ENCODE measurements at regions not wholly inside any gene's neighbourhood (a gene's known extent, or its start where the extent isn't known, plus 50 kb on each side); places are given as distances from the start of the nearest gene placed in this dataset.

- TF ChIP-seq CTCF (IDR thresholded peaks at IDR 0.05; ENCODE audit: low read depth, low read length, missing input control) (no peak), FOXA2 (IDR thresholded peaks at IDR 0.05) (no peak), GABPA (IDR thresholded peaks at IDR 0.05 in 1 of 2, conservative IDR thresholded peaks at IDR 0.05 in 1 of 2) (no peak), ATF3 (IDR thresholded peaks at IDR 0.05) (no peak)
Observed at GRCh38 chr9:131803758-131804411, 64.0 kb upstream of the RAPGEF1 start (continued).

GRCh38 chr9:131801810-131802209 is 61.9 kb upstream of the RAPGEF1 start:
- Histone ChIP-seq H3K9ac (ENCODE audit: low read depth in 1 of 2, low read length in 2 of 2) (no peak overlapping the region), H3K27me3 (ENCODE audit: control insufficient read depth in 4 of 4, insufficient read depth in 4 of 4, low read length in 3 of 4) (peaks cover 0 to 3% (median 1%) of the 10 kb centered on the region in 4 donors), H3K27ac (ENCODE audit: low read depth in 1 of 2, low read length in 2 of 2) (no peak overlapping the region), H3K36me3 (ENCODE audit: control insufficient read depth in 4 of 4, insufficient read depth in 3 of 4, low read depth in 1 of 4, low read length in 3 of 4) (no peaks in the 10 kb centered on the region), H3K9me3 (ENCODE audit: control insufficient read depth in 4 of 4, low read length in 3 of 4) (peaks cover 0 to 6% (median 0%) of the 10 kb centered on the region in 4 donors), H3K4me1 (ENCODE audit: control insufficient read depth in 4 of 4, insufficient read depth in 4 of 4, low read length in 3 of 4) (no peaks in the 10 kb centered on the region), H3K4me3 (ENCODE audit: low read depth in 1 of 3, low read length in 3 of 3) (no peak overlapping the region)
- 32% methylated on average over 8 of the region's 8 CpGs for WGBS
- DNase-seq (ENCODE audit: low spot score), result no peak
- no peak for TF ChIP-seq JUND (IDR thresholded peaks at IDR 0.05)
- TF ChIP-seq ZBTB33 (IDR thresholded peaks at IDR 0.05), result no peak
- TF ChIP-seq FOXA1 (IDR thresholded peaks at IDR 0.05), result no peak
- TF ChIP-seq YY1 (IDR thresholded peaks at IDR 0.05), result no peak
- no peak for TF ChIP-seq GABPA (IDR thresholded peaks at IDR 0.05 in 1 of 2, conservative IDR thresholded peaks at IDR 0.05 in 1 of 2)
- TF ChIP-seq MAX (IDR thresholded peaks at IDR 0.05), result no peak
- TF ChIP-seq TAF1 (conservative IDR thresholded peaks at IDR 0.05), result no peak
- no peak for TF ChIP-seq CTCF (IDR thresholded peaks at IDR 0.05; ENCODE audit: low read depth, low read length, missing input control)
- no peak for TF ChIP-seq HNF4G (IDR thresholded peaks at IDR 0.05)

GRCh38 chr9:131800843-131801242 is 61.0 kb upstream of the RAPGEF1 start:
- WGBS, result 62% methylated on average over 2 of the region's 2 CpGs

More at GRCh38 chr9:131800843-131801242, 61.0 kb upstream of the RAPGEF1 start:
- no peak overlapping the region for H3K4me3 ChIP-seq (ENCODE audit: low read depth in 1 of 3, low read length in 3 of 3)
- no peak overlapping the region for H3K9ac ChIP-seq (ENCODE audit: low read depth in 1 of 2, low read length in 2 of 2)
- no peaks in the 10 kb centered on the region for H3K4me1 ChIP-seq (ENCODE audit: control insufficient read depth in 4 of 4, insufficient read depth in 4 of 4, low read length in 3 of 4)
- H3K27ac ChIP-seq (ENCODE audit: low read depth in 1 of 2, low read length in 2 of 2), result no peak overlapping the region
- H3K36me3 ChIP-seq (ENCODE audit: control insufficient read depth in 4 of 4, insufficient read depth in 3 of 4, low read depth in 1 of 4, low read length in 3 of 4), result no peaks in the 10 kb centered on the region
- DNase-seq (ENCODE audit: low spot score), result no peak
- no peak for TF ChIP-seq YY1 (IDR thresholded peaks at IDR 0.05)
- no peak for TF ChIP-seq TAF1 (conservative IDR thresholded peaks at IDR 0.05)
- TF ChIP-seq RXRA (IDR thresholded peaks at IDR 0.05), result no peak
- TF ChIP-seq MAX (IDR thresholded peaks at IDR 0.05), result no peak
- TF ChIP-seq NR2F2 (IDR thresholded peaks at IDR 0.05), result no peak
- no peak for TF ChIP-seq ATF3 (IDR thresholded peaks at IDR 0.05)
- no peak for TF ChIP-seq ZBTB33 (IDR thresholded peaks at IDR 0.05)
- peaks cover 0 to 2% (median 0%) of the 10 kb centered on the region in 4 donors for H3K27me3 ChIP-seq (ENCODE audit: control insufficient read depth in 4 of 4, insufficient read depth in 4 of 4, low read length in 3 of 4)
- peaks cover 0 to 6% (median 0%) of the 10 kb centered on the region in 4 donors for H3K9me3 ChIP-seq (ENCODE audit: control insufficient read depth in 4 of 4, low read length in 3 of 4)

Measured in liver (tissue), 8 donors.